Activated T-cell treated with anti-CD3 and anti-CD28 coated beads, Interleukin-2, amount 50 U/mL, for 1 hour (primary cell): ENCODE measurements at regions not wholly inside any gene's neighbourhood (a gene's known extent, or its start where the extent isn't known, plus 50 kb on each side); places are given as distances from the start of the nearest gene placed in this dataset.

Source experiments
- DNase-seq: peaks from one replicate; pipeline ENCODE4 v3.0.0-alpha.2; 2020

DNA sequence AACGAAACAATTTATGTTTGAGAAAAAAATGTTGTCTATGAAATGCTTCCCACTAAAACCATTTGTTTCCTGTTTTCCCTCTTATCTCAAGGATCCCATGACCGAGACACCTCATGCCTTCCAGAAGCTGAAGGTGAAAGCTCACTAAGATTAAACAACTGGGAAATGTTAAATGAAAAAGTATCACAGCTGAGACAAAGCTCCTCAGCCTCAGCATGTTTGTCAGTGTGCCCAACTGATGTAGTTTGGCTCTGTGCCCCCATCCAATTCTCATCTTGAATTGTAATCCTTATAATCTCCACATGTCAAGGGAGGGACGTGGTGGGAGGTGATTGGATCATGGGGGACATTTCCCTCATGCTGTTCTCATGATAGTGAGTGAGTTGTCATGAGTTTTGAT lies 327.3 kb downstream of the HTR7 start:
- no peak for DNase-seq

- DNase-seq = no peak
Measured at GRCh38 chr10:90557385-90557784, 300.5 kb downstream of the HTR7 start.

- no peak for DNase-seq
Measured at GRCh38 chr10:90560331-90560730, 297.5 kb downstream of the HTR7 start.

DNA sequence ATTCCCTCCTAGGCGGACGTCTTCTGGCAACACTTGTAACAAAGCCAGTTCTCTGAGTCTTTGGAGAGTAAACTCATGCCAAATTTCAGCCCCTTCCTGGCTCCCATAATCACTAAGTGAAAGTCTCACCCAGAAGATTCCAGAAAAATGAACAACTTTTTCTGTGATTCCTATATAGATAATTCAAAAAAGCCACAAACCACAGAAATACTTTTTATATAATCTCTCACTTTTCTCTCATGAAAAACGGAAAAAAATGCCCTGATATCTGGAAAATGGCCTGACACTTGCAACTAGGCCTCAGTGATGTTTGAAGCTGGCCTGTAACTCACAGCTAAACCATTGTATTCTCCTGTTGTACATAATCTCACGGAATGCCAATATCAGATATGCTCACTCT lies 296.2 kb downstream of the HTR7 start:
- DNase-seq = no peak

- no peak for DNase-seq
Measured at GRCh38 chr10:90571481-90572258, 286.2 kb downstream of the HTR7 start.

- DNase-seq = no peak
Measured at GRCh38 chr10:90575125-90575524, 282.7 kb downstream of the HTR7 start.

DNA sequence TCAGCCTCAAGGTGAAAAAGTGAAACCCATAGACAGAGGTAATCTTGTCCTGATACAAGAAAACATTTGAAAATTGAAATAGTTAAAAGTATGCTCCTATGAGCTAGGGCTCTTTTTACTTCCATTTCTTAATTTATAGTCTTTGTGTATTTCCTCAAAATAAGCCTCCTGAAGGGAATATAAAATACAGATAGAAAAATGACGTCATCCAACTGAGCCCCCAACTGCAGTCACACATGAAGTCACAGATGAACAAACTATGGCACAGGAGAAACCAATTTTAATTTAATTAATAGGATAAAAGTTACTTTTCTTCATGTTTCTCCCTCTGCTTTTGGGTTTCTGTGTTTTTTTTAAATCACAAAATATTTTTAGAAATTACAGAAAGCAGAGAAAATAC lies 280.3 kb downstream of the HTR7 start:
- DNase-seq = no peak

- DNase-seq = no peak
Measured at GRCh38 chr10:90579602-90580242, 278.1 kb downstream of the HTR7 start.

DNA sequence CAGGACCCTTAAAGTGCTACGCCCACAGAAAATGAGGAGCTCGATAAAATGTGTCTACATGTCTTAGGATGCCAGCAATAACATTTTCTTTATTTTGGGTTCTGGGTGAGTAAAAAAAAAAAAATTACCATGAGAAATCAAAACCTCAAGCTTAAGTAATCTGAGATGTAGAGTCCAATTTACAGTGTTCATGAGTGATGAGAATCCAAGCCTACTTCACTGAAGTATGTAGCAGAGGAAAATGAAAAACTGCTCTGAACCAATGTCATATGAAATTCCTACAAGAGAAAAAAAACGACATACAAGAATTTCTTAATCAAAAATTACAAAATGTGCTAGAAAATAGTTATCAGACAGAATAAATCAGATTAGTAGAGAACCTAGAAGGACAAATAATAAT lies 274.4 kb downstream of the HTR7 start:
- DNase-seq = no peak

GRCh38 chr10:90587081-90587491 lies 270.8 kb downstream of the HTR7 start:
- no peak for DNase-seq

- no peak for DNase-seq
Measured at GRCh38 chr10:90587561-90587960, 270.3 kb downstream of the HTR7 start.

DNA sequence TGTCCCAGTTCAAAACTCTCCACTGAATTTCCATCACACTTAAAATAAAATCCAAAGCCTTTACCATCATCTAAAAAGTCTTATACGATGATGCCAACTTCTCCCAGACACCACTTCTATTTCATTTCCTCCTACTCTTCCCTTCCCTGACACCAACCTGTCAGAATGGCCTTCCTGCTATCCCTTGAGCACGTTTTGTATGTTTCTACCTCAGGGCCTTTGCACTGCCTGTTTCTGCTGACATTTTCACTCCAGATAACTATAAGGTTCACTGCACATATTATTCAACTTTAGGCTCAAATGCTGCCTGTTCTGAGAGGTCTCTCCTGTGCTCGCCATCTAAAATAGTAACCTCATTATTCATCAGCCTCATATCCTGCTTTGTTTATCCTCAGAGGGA lies 269.6 kb downstream of the HTR7 start:
- DNase-seq = no peak

DNA sequence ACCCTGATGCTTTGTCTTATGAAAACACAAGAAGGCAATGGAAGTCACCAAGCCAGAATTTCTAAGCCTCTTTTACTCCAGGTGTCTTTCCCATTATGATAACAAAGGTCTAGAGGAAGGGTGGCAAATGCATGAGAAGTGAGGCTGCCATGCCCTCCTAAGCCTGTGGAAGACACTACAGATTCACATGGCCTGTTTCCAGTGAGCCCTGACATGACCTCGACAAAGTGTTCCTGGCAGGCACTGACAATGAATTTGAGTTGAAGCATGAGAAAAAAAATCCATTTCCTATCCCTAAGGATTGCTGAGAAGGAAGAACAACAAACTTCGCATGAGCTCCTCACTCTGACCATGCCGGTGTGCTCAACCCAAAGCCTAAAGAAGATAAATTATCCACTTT lies 268.0 kb downstream of the HTR7 start:
- DNase-seq = no peak

DNA sequence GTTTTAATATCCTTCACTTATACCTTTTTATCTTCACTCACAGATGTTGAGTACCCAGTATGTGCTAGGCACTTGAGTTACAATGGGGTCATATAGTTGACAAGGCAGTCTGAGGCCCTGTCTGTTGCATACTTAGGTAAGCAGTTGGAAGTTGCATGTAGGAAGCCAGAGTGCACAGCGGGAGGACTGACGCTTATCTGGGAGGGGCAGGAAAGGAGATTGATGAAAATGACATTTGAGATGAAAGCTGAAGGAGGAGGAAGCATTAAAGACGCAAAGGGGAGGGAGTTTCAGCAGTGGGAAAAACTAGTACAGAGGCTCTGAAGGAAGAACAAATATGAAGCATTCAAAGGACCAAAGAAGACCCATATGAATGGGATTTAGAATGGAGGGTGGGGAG lies 266.2 kb downstream of the HTR7 start:
- no peak for DNase-seq

DNA sequence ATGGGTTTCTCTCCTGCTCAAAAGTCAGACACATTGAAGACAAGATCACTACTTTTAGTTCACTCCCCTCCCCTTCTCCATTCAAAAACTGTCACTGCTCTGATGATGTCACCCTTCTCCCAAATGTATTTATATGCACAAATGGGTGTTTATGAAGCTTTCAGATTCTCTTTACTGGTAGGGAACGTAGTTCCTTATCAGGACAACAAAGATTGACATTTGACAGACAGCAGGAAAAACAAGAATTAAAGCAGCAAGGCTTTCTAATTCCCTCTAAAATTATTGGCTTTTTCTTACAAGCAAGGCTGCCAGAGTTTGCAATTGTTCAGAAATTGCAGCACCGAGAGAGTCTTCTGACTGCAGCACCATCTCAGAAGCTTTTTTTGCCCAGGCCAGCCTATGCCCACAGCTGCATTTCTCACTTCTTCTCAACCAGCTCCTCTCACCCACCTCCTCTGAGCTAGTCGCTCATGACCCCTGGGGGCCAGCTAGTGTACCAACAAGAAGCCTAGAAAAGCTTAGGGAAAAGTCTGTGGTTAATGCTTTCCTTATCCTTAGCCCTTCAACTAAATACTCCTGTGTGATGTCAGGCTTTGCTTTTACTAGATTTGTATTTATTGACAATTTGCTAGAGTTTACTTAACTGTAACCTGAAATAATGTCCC lies 265.1 kb downstream of the HTR7 start:
- DNase-seq = no peak

- no peak for DNase-seq
Measured at GRCh38 chr10:90598513-90598912, 259.3 kb downstream of the HTR7 start.

- DNase-seq = no peak
Measured at GRCh38 chr10:90602862-90603610, 254.8 kb downstream of the HTR7 start.

GRCh38 chr10:90604636-90605035 lies 253.2 kb downstream of the HTR7 start:
- no peak for DNase-seq

DNA sequence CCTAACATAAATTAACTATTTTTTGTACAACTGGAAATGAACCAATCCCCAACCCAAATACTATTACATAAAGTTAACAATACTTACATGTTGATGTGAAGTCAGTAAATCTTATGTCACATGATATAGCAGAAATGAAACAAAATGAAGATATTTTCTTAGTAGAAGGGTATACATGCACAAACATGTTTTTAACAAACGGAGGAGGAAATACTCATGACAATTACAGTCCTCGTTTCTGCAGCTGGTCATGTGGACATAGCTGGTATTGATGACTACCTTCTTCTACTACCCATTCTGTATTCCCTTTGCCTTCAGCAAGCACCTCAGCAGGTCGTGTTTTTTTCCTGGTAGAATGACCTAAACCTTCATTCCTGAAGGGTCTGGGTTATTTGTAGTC lies 252.3 kb downstream of the HTR7 start:
- DNase-seq = no peak

DNA sequence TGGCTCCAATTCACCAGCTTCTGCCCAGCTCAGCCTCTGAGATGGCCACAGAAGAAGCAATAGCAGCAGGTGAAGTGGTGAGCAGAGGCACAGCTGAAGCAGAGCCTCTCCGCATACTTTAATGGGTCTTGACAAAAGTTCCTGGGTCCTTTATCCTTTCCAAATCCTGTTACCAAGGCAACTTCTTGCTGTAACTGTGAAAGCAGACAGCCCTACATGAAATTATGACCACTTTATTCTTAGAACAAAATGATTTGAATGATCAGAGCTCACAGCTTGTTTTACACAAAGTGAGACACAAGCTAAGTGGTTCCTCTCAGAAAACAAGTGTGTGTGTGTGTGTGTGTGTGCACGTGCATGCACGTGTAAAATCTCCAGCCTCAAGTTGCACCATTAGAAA lies 245.6 kb downstream of the HTR7 start:
- no peak for DNase-seq

DNA sequence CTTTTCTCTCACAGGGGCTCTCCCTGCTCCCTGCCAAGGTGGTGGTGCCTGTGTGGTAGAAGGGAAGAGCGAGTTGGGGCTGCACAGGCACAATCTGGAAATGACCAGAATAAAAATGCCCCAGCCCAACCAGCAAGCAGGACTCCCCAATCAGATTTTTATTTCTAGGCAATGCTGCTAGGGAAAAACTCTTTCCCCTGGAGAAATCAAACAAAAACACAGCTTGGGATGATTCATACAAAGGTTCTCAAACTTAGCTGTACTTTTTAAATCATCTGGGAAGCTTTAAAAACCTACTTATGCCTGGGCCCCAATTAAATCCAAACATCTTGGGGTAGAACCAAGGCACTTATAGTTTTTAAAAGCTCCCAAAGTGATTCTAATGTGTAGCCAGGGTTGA lies 243.2 kb downstream of the HTR7 start:
- no peak for DNase-seq

DNA sequence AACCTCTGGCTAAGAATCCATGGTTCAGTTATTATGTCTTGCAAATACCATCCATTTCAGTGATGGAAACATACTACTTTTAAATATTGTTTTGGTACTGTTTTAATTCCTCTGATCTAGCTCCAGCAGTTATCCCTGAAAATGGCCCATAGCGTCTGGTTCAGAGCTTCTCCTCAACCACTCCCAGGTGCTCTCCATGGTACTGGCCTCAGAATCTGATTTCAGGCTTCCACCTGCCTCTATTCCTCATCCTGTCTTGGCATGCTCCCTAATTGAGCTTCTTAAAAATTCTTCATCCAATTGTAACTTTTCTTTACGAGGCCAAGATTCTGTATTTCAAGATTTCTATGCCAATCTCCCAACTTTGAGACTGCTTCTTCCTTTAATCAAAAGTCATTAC lies 236.3 kb downstream of the HTR7 start:
- DNase-seq = no peak

GRCh38 chr10:90635111-90635765 lies 222.6 kb downstream of the HTR7 start:
- DNase-seq = no peak
